ENCODE measurements at regions not wholly inside any gene's neighbourhood (a gene's known extent, or its start where the extent isn't known, plus 50 kb on each side); places are given as distances from the start of the nearest gene placed in this dataset.

- Histone ChIP-seq H3K27me3 (no peaks in the 10 kb centered on the region), H3K9me3 (no peaks in the 10 kb centered on the region), H3K27ac (no peak overlapping the region), H3K36me3 (no peaks in the 10 kb centered on the region), H3K4me3 (no peak overlapping the region), H3K4me1 (no peaks in the 10 kb centered on the region)
- no peak for TF ChIP-seq CTCF (IDR thresholded peaks at IDR 0.05)
- intact Hi-C loops (cut with DNase I): no loop called here
- DNase-seq (ENCODE audit: low spot score in 2 of 2): no peak
These were observed 266.2 kb downstream of the TENT5A start for GRCh38 chr6:81486234-81486633.

- Histone ChIP-seq H3K36me3 (no peaks in the 10 kb centered on the region), H3K27ac (no peak overlapping the region), H3K4me3 (no peak overlapping the region), H3K27me3 (no peaks in the 10 kb centered on the region), H3K4me1 (no peaks in the 10 kb centered on the region), H3K9me3 (no peaks in the 10 kb centered on the region)
- no peak for DNase-seq (ENCODE audit: low spot score in 2 of 2)
- intact Hi-C loops (cut with DNase I): no loop called here
- TF ChIP-seq CTCF (IDR thresholded peaks at IDR 0.05): no peak
These were observed 267.1 kb downstream of the TENT5A start for GRCh38 chr6:81485395-81485794.

GRCh38 chr6:81484251-81484650, 268.2 kb downstream of the TENT5A start:
- intact Hi-C loops (cut with DNase I): no loop called here
- no peak for TF ChIP-seq CTCF (IDR thresholded peaks at IDR 0.05)
- no peaks in the 10 kb centered on the region for H3K9me3 ChIP-seq
- no peaks in the 10 kb centered on the region for H3K36me3 ChIP-seq
- no peak for DNase-seq (ENCODE audit: low spot score in 2 of 2)
- no peak overlapping the region for H3K4me3 ChIP-seq
- no peaks in the 10 kb centered on the region for H3K27me3 ChIP-seq
- no peaks in the 10 kb centered on the region for H3K4me1 ChIP-seq
- H3K27ac ChIP-seq: no peak overlapping the region

GRCh38 chr6:81480139-81480538, 272.3 kb downstream of the TENT5A start:
- no peak overlapping the region for H3K27ac ChIP-seq
- no peaks in the 10 kb centered on the region for H3K9me3 ChIP-seq
- no peak overlapping the region for H3K4me3 ChIP-seq
- no peaks in the 10 kb centered on the region for H3K27me3 ChIP-seq
- DNase-seq (ENCODE audit: low spot score in 2 of 2): no peak
- no peak for TF ChIP-seq CTCF (IDR thresholded peaks at IDR 0.05)
- no peaks in the 10 kb centered on the region for H3K4me1 ChIP-seq
- H3K36me3 ChIP-seq: no peaks in the 10 kb centered on the region
- intact Hi-C loops (cut with DNase I): no loop called here

- Histone ChIP-seq H3K4me3 (no peak overlapping the region), H3K27me3 (no peaks in the 10 kb centered on the region), H3K36me3 (no peaks in the 10 kb centered on the region), H3K27ac (no peak overlapping the region), H3K4me1 (no peaks in the 10 kb centered on the region), H3K9me3 (no peaks in the 10 kb centered on the region)
- no peak for TF ChIP-seq CTCF (IDR thresholded peaks at IDR 0.05)
- DNase-seq (ENCODE audit: low spot score in 2 of 2): no peak
- intact Hi-C loops (cut with DNase I): no loop called here
These were observed 275.6 kb downstream of the TENT5A start for GRCh38 chr6:81476881-81477280.

- Histone ChIP-seq H3K9me3 (no peaks in the 10 kb centered on the region), H3K27ac (no peak overlapping the region), H3K4me3 (no peak overlapping the region), H3K27me3 (no peaks in the 10 kb centered on the region), H3K4me1 (no peaks in the 10 kb centered on the region), H3K36me3 (no peaks in the 10 kb centered on the region)
- TF ChIP-seq CTCF (IDR thresholded peaks at IDR 0.05): no peak
- DNase-seq (ENCODE audit: low spot score in 2 of 2): no peak
- intact Hi-C loops (cut with DNase I): no loop called here
These were observed 276.8 kb downstream of the TENT5A start for GRCh38 chr6:81475646-81476045.
